Renal cortical epithelial cell (primary cell): ENCODE measurements at regions not wholly inside any gene's neighbourhood (a gene's known extent, or its start where the extent isn't known, plus 50 kb on each side); places are given as distances from the start of the nearest gene placed in this dataset.
A peak's percentile ranks its signal among the peaks of the same experiment; 100 is the strongest.

Experiments used
- DNase-seq: peaks from one replicate; pipeline ENCODE4 v3.0.0-alpha.2; 2011; ENCODE audit warnings: low read depth

- DNase-seq, result no peak
Observed at GRCh38 chr12:105705235-105705634, 374.7 kb downstream of the C12orf75 start.

DNA sequence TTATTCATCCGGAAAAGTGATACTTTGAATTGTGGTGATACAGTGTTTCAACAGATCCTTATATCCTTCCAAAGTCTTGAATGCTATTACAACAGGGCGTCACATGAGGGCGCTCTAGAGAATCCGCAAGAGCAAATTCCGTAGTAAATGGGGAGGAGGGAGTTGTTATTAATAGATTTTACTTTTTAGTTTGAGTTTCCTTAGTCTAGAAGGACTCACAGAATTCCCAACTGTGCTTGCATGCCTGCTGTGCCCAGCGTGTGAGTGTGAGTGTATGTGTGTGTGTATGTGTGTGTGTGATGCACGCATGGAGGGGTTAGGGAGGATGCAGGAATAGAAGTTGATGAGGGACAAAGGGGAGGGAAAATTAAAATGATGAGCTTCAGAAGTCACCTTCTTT lies 375.3 kb downstream of the C12orf75 start:
- DNase-seq, result peak; percentile 54

GRCh38 chr12:105706321-105706972 lies 376.0 kb downstream of the C12orf75 start:
- peak; percentile 77 for DNase-seq

DNA sequence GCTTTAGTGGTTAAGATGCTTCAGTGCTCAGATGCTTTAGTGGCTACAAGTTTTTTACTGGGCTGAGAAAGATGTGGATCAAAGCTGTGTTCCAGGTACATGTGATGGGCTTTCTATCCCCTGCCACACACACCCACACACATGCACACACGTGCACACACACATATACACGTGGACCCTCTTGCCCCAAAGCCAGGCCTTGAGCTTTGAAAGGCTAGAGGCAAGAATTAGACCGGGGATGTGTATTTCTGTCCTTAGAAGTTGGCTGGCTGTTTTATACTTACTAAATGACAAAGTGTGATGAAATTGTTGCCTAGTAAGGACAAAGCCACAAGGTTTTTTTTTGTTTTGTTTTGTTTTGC lies 376.5 kb downstream of the C12orf75 start:
- DNase-seq, result no peak

DNA sequence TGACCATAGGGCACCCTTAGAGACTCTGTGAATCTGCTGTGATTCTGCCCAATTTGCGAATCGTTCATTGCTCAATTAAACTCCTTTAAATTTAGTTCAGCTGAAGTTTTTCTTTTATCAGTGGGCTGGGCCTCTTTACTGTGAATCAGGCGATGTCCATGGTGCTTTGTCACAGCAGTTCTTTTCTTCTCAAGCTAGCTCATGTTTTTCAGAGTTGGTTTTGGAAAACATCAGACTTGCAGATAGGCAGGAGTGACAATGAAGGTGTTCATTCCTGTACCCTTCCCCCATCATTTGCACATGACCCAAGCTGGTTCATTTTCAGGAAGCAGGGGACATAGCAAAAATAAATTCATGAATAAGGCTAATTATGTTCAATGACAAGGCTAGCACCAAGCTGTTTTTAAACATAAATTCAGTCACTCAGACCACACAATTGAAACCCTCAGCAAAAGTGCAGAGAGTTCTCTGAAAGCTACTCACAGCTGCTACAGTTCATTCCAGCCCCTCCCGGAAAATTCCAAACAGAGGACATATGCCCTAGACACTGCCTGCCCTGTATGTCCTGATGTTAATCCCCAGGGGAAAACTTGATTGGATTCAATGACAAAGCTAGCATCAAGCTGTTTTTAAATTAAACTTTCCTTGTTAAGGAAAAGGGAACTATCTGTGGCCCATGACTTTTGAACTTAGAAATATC lies 383.3 kb downstream of the C12orf75 start:
- DNase-seq, result no peak

DNA sequence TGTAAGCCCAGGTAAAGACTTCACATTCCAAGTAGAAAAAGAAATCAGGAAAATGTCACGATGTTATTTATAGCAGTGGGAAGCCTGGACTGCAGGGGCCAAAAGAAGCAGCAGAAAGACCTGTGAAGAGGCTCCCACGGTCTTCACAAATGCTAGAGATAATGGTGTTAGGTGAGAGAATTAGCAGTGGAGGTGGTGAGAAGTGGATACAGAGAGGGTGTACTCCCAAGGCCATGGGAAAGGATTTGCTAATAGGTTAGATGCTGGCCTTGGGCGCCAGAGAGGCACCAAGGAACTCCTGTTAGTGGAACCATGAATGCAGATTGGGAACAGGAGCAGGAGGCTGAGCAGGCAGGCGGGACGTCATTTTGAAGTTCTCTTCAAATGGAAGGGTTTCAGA lies 386.1 kb downstream of the C12orf75 start:
- DNase-seq, result no peak

- DNase-seq, result peak; percentile 13
Observed at GRCh38 chr12:105721051-105721825, 390.7 kb downstream of the C12orf75 start.

- no peak for DNase-seq
Observed at GRCh38 chr12:105721891-105722290, 391.4 kb downstream of the C12orf75 start.

DNA sequence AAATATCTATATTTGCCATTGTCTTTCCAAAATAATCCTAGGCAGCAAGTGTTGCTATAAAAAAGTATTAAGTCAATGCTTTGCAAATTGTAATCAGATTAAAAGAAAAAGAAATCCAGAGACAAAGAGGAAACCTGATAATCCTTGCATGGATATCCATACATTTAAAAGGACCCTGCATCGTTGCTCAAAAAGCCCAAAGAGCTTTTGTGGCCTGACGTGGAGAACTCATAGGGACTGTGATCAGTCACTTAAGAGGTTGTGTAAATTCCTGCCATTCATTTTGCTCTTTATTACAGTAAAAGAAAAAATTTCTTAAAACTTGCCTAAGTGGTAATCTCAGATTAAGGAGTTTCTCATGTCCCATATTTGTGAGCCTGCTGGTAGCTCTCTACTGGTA lies 392.6 kb downstream of the C12orf75 start:
- DNase-seq, result no peak

GRCh38 chr12:105723494-105723893 lies 393.0 kb downstream of the C12orf75 start:
- DNase-seq, result no peak

DNA sequence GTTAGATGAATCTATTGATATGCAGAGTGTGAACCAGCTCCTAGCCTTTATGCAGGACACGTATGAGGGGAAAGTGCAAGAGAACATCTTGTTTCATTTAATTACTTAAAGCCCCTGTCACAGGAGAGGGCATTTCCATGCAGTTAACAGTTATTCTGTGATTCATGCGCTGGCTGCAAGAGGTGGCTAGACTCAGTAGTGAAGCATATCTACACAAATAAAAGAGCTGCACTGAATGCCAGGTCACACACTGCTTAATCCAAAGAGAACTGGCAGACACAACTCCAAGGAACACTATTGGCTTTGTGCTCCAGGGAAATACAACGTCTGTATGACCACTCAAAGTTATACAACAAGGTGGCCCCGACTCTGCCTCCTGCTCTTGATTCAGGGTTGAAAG lies 394.1 kb downstream of the C12orf75 start:
- DNase-seq, result peak; percentile 51

DNA sequence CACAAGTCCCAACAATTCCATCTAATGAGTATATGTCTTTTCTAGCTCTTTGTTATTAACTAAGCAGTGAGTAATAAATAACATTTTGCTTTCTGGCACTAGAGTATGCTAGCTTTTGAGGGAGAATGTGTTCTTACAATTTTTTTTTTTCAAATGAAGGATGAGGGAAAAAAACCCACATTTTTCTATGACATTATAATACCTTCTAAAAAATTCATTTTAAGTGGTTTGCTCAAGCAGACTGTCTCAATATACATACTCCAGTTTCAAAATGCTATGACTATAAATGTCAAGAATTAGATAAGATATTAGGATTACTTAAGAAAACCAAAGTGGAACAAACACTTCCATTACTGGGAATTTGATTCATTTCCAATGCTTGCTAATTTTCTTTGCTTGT lies 394.6 kb downstream of the C12orf75 start:
- no peak for DNase-seq

DNA sequence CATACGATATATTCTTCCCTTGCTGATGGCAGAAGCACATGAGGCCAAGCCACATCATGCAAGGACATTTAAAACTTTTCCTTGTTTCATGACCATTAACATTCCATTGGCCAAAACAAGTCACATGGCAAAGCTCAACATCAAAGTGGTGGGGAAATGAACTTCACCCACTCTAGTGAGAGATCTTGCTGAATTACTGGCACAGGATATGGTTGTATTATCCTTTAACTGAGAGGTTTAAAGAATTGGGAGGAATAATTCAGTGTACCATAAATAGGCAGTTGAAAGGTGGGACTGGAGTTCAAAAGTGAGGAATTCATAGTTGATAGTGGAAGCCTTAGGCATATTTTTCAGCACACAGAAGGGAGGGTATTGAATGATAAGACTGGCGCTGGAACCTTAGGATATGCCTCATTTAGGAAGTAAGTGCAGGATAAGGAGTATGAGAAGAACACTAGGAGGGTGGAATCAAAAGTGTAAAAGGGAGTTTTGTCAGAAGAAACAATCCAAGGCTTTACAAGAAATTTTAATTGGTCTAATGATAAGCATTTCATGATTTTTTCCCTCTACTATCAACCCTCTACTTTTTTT lies 398.8 kb downstream of the C12orf75 start:
- DNase-seq, result no peak

DNA sequence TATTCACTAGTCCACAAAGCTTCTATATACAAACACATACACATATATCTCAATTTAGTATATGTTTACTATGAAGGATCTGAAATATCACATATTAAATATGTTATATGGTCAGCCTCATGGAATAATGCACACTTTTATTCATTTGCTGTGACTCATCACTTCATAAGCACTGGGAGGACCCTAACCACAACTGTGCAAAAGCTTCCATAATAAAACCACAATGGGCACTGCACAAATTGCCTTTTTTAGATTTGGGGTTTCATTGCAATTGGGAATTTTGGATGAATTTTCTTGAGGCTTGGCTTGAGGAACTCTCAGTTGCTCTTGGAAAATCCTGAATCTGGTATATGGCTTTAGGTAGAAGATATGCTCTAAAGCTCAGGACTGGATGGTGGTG lies 399.4 kb downstream of the C12orf75 start:
- DNase-seq, result no peak

- DNase-seq, result no peak
Observed at GRCh38 chr12:105733579-105733978, 403.1 kb downstream of the C12orf75 start.

- DNase-seq, result no peak
Observed at GRCh38 chr12:105736498-105736897, 402.3 kb downstream of the NUAK1 start.

DNA sequence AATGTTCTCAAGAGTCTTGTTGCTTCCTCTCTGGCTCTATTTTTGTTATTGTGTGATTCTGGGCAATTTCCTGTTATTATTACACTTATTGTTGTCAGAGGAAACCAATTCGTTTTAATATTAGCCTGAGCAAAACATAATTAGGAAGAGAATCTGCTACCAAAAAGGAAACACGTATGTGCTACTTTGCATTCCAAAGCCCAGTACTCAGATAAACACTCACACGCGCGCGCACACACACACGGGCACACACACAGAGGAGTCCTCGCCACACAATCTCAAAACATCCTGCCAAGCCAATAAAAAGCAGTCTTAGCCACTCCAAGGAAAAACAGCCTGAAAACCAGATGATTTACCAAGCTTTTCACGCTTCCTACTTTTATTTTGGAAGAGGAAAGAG lies 400.7 kb downstream of the NUAK1 start:
- no peak for DNase-seq

- no peak for DNase-seq
Observed at GRCh38 chr12:105740369-105740768, 398.4 kb downstream of the NUAK1 start.

DNA sequence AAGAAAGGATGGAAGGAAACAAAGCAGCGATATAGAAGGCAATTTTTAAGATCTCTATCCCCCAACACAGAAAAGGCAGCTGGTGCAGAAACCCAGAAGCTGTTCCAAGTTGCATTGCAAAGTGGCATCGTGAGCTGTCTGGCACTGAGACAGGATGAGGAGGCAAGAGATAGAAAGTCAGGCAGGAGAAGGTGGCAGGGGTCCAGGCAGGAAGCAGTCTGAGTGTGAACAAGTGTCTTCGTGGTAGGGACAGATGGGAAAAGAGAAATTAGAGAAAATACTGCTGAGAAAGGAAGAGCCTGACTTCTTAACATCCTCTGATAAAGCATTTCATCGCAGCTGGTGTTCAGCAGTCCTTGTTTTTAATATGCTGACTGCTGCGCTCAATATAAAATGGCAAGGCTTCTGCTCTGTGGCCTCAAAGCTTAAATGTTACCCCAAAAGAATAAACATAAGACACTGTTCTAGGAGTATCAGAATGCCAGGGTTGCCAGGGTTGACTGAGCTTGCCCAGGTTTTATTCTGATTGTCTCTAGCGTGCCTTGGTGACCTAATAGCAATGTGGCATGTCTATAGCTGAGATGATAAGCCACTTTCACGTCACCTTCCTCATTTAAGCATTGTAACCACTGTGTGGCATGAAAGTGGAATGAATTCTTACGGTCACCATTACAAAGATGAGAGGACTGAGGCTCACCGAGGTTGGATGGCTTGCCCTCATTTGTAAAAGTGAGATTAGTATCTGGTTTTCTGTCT lies 397.6 kb downstream of the NUAK1 start:
- no peak for DNase-seq

GRCh38 chr12:105741786-105742566 lies 396.8 kb downstream of the NUAK1 start:
- DNase-seq, result peak; percentile 70

DNA sequence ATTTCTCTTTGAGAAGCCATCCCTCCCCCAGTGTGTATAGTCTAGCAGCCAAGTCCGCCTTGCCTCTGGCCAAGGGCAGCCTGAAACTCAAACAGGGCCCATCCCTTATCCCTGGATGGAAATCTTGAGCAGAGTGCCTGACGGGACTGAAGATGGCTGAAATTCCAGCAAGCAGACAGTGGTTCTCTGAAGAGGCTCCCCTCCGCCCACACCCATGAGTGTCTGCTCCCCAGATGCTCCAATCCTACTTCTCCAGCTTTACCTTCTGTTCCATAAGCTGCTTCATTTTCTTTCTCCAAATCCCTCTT lies 396.2 kb downstream of the NUAK1 start:
- DNase-seq, result no peak
